K562 (cell line): ENCODE measurements at regions not wholly inside any gene's neighbourhood (a gene's known extent, or its start where the extent isn't known, plus 50 kb on each side); places are given as distances from the start of the nearest gene placed in this dataset.

ENCODE experiments used
- ATAC-seq: fragments of 200-7000 bp; cut with Tn5 transposase; 3 replicates; pipeline ENCODE4 v1.9.1; 2020; ENCODE audit warnings: moderate library complexity
- BruUV-seq: library from RNA; stranded (reverse); fragments of 400-500 nt; replicated peaks from 2 replicates; lab custom pipeline; 2021; lab: Mats Ljungman, UMichigan
- CTCF ChIA-PET: fragments of 300-600 bp; formaldehyde crosslinking; extraction: SDS; loops from one replicate; lab custom pipeline; 2021; ENCODE audit warnings: low intra/inter-chr PET ratio; lab: Yijun Ruan, JAX
- POLR2A ChIA-PET: fragments of 300-600, 350-650 bp; sonication (Branson Sonifier 250); formaldehyde crosslinking; extraction: SDS; loops from one replicate; lab custom pipeline; 2021; ENCODE audit warnings: antibody characterized with exemption, inconsistent platforms; lab: Yijun Ruan, JAX
- DNase-seq, 4 experiments: peaks; one replicate each; pipeline versions ENCODE4 v3.0.0 to v3.0.0-alpha.2; 2011 to 2018; ENCODE audit warnings: low spot score in 3 of 4, mixed read lengths in 3 of 4; ENCODE audit errors: extremely low read depth in 1 of 4
- FAIRE-seq: peaks from 2 replicates; lab custom pipeline; 2011; peaks lifted over from hg19 to GRCh38; lab: Jason Lieb, UNC
- H2AFZ ChIP-seq: 2 replicates; pipeline ENCODE4 v1.6.0; 2011; ENCODE audit warnings: low read depth, low read length, control low read depth, inconsistent platforms
- H3K27ac ChIP-seq: fragments of 200-600 bp; 3 replicates; pipeline ENCODE4 v1.8.0; 2011; ENCODE audit warnings: low read depth, mild to moderate bottlenecking, control low read depth, inconsistent platforms, low read length, moderate library complexity, mixed read lengths; ENCODE audit errors: extremely low read depth
- H3K27me3 ChIP-seq, 2 experiments: fragments of 300-600 bp in 1 of 2; 2 replicates in 1 of 2; 3 replicates in 1 of 2; pipeline versions ENCODE4 v1.6.0 to v1.8.0; 2011; ENCODE audit warnings: inconsistent platforms in 2 of 2, low read length in 2 of 2, mild to moderate bottlenecking in 1 of 2, mixed read lengths in 1 of 2, moderate library complexity in 1 of 2; ENCODE audit not compliant: control insufficient read depth in 2 of 2, insufficient read depth in 2 of 2
- H3K36me3 ChIP-seq: fragments of 300-600 bp; 3 replicates; pipeline ENCODE4 v1.8.0; 2011; ENCODE audit warnings: mild to moderate bottlenecking, low read length, inconsistent platforms; ENCODE audit not compliant: control insufficient read depth, insufficient read depth
- H3K4me1 ChIP-seq, 2 experiments: fragments of 200-600 bp in 1 of 2; replicated peaks in 1 of 2; 2 replicates in 1 of 2; 3 replicates in 1 of 2; pipeline versions ENCODE4 v1.5.1 to v1.8.0; 2011; ENCODE audit warnings: inconsistent platforms in 2 of 2, low read length in 2 of 2, mild to moderate bottlenecking in 1 of 2, mixed read lengths in 1 of 2, moderate library complexity in 1 of 2; ENCODE audit not compliant: control insufficient read depth in 2 of 2, insufficient read depth in 2 of 2
- H3K4me2 ChIP-seq: 2 replicates; pipeline ENCODE4 v1.6.1; 2011; ENCODE audit warnings: low read length, control low read depth, inconsistent platforms, mixed read lengths; ENCODE audit not compliant: insufficient read depth
- H3K4me3 ChIP-seq: fragments of 200-600 bp; sonication (generic), shearing (Covaris generic); 2 replicates; pipeline ENCODE4 v1.5.1; 2016; ENCODE audit warnings: control low read depth, inconsistent platforms
- H3K79me2 ChIP-seq: fragments of 200-600 bp; 3 replicates; pipeline ENCODE4 v1.8.0; 2011; ENCODE audit warnings: low read length, inconsistent platforms; ENCODE audit not compliant: control insufficient read depth, insufficient read depth
- H3K9ac ChIP-seq, 2 experiments: 2 replicates each; pipeline versions ENCODE4 v1.6.0 to v1.6.1; 2011; ENCODE audit warnings: low read depth in 2 of 2, low read length in 2 of 2, control low read depth in 1 of 2, inconsistent platforms in 1 of 2, mild to moderate bottlenecking in 1 of 2, mixed read lengths in 1 of 2; ENCODE audit not compliant: insufficient read depth in 1 of 2
- H3K9me1 ChIP-seq: one replicate; pipeline ENCODE4 v1.6.0; 2011; ENCODE audit warnings: inconsistent platforms, mild to moderate bottlenecking, low read length, moderate library complexity; ENCODE audit not compliant: control insufficient read depth, insufficient read depth
- H3K9me3 ChIP-seq: replicated peaks from 2 replicates; pipeline ENCODE4 v1.5.1; 2011; ENCODE audit warnings: low read depth, low read length, inconsistent platforms; ENCODE audit not compliant: control insufficient read depth, insufficient read depth
- H4K20me1 ChIP-seq: replicated peaks from 2 replicates; pipeline ENCODE4 v1.6.1; 2011; ENCODE audit warnings: low read length, inconsistent platforms, mixed read lengths; ENCODE audit not compliant: control insufficient read depth, insufficient read depth
- ATF4 ChIP-seq: fragments of 450-650 bp; formaldehyde crosslinking; IDR thresholded peaks from 2 replicates; pipeline ENCODE4 v1.4.0; 2022; ENCODE audit warnings: mild to moderate bottlenecking, moderate library complexity
- BMI1 ChIP-seq: fragments of 150-350 bp; IDR thresholded peaks from 2 replicates; pipeline ENCODE4 v1.6.1; 2014; ENCODE audit warnings: low read length
- CBX1 ChIP-seq: sonication (generic); IDR thresholded peaks from 2 replicates; pipeline ENCODE4 v1.6.1; 2016; ENCODE audit warnings: antibody characterized with exemption, low read depth, mild to moderate bottlenecking
- HDGF ChIP-seq: fragments of 450-650 bp; IDR thresholded peaks from 2 replicates; pipeline ENCODE4 v1.6.1; 2016
- HES1 ChIP-seq: fragments of 450-650 bp; IDR thresholded peaks from 2 replicates; pipeline ENCODE4 v1.6.1; 2016; ENCODE audit warnings: low read depth, mild to moderate bottlenecking, moderate library complexity
- IRF9 ChIP-seq: fragments of 450-650 bp; IDR thresholded peaks from 2 replicates; pipeline ENCODE4 v1.6.1; 2016; ENCODE audit warnings: missing biosample characterization, missing genetic modification characterization
- MED1 ChIP-seq: sonication (generic); formaldehyde crosslinking; IDR thresholded peaks from 2 replicates; pipeline ENCODE4 v1.8.1; 2023; ENCODE audit warnings: missing genetic modification reagents, borderline replicate concordance
- PTRF ChIP-seq: fragments of 450-650 bp; IDR thresholded peaks from 2 replicates; pipeline ENCODE4 v1.6.1; 2016; ENCODE audit warnings: mild to moderate bottlenecking, missing genetic modification characterization, missing compliant biosample characterization
- SMAD3 ChIP-seq: fragments of 450-650 bp; formaldehyde crosslinking; conservative IDR thresholded peaks from 2 replicates; pipeline ENCODE4 v1.4.0; 2020; ENCODE audit warnings: mild to moderate bottlenecking
- ZNF324 ChIP-seq: fragments of 250-450 bp; sonication (Bioruptor Pico); IDR thresholded peaks from 2 replicates; pipeline ENCODE4 v1.4.0; 2020; ENCODE audit warnings: mild to moderate bottlenecking
- ZNF408 ChIP-seq: fragments of 250-450 bp; sonication (Bioruptor Pico); IDR thresholded peaks from 2 replicates; pipeline ENCODE4 v1.4.0; 2020; ENCODE audit warnings: low read depth, mild to moderate bottlenecking, moderate library complexity
- WGBS: fragments of 100-300 bp; shearing (Covaris generic); methylation state at CpG from one replicate; pipeline ENCODE4 v1.1.6; 2016; ENCODE audit warnings: low coverage, mixed read lengths; ENCODE audit not compliant: insufficient coverage; ENCODE audit errors: missing lambda C conversion rate; 5-methylcytosine and 5-hydroxymethylcytosine counted together
- in situ Hi-C: fragments of 300-500 bp; cut with MboI; formaldehyde crosslinking; loops from 4 replicates; pipeline ENCODE4 v1.15.0; 2018; ENCODE audit warnings: inconsistent platforms, mixed read lengths
- intact Hi-C: fragments of 100-400 bp; cut with micrococcal nuclease; formaldehyde crosslinking; loops from 2 replicates; pipeline ENCODE4 v1.14.2; 2022
- TF ChIP-seq, protein P1 (sequence below): fragments of 250-450 bp; sonication (Bioruptor Pico); IDR thresholded peaks from 2 replicates; pipeline ENCODE4 v1.8.0; 2021; ENCODE audit warnings: mild to moderate bottlenecking, moderate library complexity
- TF ChIP-seq, protein P2 (sequence below): fragments of 450-650 bp; formaldehyde crosslinking; IDR thresholded peaks from 2 replicates; pipeline ENCODE4 v1.4.0; 2020; ENCODE audit warnings: mild to moderate bottlenecking, moderate library complexity

DNA sequence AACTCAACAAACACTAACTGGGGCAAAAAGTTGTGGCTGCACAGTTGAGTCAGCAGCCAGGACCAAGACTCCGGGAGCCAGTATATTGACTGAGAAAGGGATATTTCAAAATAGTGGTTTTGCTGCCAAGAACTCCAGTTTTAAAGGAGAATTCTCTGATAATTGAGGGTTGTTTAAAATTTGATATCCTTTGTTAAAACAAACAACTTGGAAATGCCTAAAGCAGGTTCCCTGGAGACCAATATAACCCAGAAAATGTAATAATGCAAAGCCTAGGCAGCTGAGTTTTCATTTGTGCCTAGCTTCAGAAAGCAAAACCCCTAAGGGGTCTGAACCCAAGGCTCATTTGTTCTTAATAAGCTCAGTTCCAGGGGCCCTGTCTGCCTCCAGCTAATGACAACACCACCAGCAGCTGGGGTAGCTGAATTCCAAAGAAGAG lies 311.7 kb upstream of the CCDC196 start (continued):
- TF ChIP-seq HDGF (no peak), PTRF (tag) (no peak), ZNF324 (CRISPR knock-in tag) (no peak)
- TF ChIP-seq, all 486 proteins: peak for 0

DNA sequence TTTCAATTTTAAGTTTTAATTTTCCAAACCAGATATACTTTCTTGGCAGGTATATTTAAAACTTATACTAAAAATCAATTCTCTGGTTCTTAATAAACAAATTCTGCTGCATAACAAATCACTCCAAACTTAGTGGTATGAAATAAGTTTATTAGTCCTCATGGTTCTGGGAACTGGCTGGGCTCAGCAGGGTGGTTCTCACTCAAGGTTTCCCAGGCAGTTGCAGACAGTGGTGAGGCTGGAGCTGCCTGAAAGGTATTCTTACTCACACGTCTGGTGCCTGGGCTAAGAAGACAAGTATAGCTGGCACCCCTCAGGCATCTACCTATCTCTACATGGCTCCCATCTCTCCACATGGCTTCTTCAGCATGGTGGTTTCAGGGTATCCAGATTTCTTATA lies 308.2 kb upstream of the CCDC196 start:
- in situ Hi-C loops = no loop called here
- intact Hi-C loops = no loop called here

More for the DNA sequence above, 308.2 kb upstream of the CCDC196 start:
- Histone ChIP-seq H3K9me3 (no peaks in the 10 kb centered on the region), H3K27ac (no peak overlapping the region), H3K27me3 (no peaks in the 10 kb centered on the region), H2AFZ (no peak overlapping the region), H4K20me1 (no peaks in the 10 kb centered on the region), H3K9me1 (no peaks in the 10 kb centered on the region), H3K4me1 (no peaks in the 10 kb centered on the region), H3K4me2 (no peak overlapping the region), H3K36me3 (no peaks in the 10 kb centered on the region), H3K4me3 (no peak overlapping the region), H3K79me2 (no peaks in the 10 kb centered on the region), H3K9ac (no peak overlapping the region)
- DNase-seq = no peak
- POLR2A ChIA-PET = no interaction called here
- no CpG with 5 or more reads among the region's 1 CpG for WGBS
- CTCF ChIA-PET = no interaction called here
- TF ChIP-seq ZNF408 (CRISPR knock-in tag) (no peak), HES1 (no peak), IRF9 (tag) (no peak), BMI1 (no peak), ATF4 (CRISPR knock-in tag) (no peak), CBX1 (no peak), MED1 (CRISPR knock-in tag) (no peak), SMAD3 (no peak)
- TF ChIP-seq, protein P1, sequence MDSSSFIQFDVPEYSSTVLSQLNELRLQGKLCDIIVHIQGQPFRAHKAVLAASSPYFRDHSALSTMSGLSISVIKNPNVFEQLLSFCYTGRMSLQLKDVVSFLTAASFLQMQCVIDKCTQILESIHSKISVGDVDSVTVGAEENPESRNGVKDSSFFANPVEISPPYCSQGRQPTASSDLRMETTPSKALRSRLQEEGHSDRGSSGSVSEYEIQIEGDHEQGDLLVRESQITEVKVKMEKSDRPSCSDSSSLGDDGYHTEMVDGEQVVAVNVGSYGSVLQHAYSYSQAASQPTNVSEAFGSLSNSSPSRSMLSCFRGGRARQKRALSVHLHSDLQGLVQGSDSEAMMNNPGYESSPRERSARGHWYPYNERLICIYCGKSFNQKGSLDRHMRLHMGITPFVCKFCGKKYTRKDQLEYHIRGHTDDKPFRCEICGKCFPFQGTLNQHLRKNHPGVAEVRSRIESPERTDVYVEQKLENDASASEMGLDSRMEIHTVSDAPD (CRISPR knock-in tag) = no peak
- TF ChIP-seq, protein P2, sequence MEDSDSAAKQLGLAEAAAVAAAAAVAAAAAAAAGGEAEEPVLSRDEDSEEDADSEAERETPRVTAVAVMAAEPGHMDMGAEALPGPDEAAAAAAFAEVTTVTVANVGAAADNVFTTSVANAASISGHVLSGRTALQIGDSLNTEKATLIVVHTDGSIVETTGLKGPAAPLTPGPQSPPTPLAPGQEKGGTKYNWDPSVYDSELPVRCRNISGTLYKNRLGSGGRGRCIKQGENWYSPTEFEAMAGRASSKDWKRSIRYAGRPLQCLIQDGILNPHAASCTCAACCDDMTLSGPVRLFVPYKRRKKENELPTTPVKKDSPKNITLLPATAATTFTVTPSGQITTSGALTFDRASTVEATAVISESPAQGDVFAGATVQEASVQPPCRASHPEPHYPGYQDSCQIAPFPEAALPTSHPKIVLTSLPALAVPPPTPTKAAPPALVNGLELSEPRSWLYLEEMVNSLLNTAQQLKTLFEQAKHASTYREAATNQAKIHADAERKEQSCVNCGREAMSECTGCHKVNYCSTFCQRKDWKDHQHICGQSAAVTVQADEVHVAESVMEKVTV (CRISPR knock-in tag) = no peak
- no peak for ATAC-seq
- BruUV-seq = no TSS peak
- FAIRE-seq = no peak
